Smooth muscle cell (in vitro differentiated cells): ENCODE measurements at regions not wholly inside any gene's neighbourhood (a gene's known extent, or its start where the extent isn't known, plus 50 kb on each side); places are given as distances from the start of the nearest gene placed in this dataset.

Source experiments
- DNase-seq: peaks from one replicate; lab custom pipeline; 2025; ENCODE audit not compliant: unreplicated experiment; lab: John Stamatoyannopoulos, UW
- H2AFZ ChIP-seq: fragments of 200-600 bp; sonication (generic); 2 replicates; pipeline ENCODE4 v1.6.0; 2016; ENCODE audit warnings: antibody characterized with exemption, low read depth, mild to moderate bottlenecking
- H3F3A ChIP-seq: fragments of 200-600 bp; sonication (generic); 2 replicates; pipeline ENCODE4 v1.6.0; 2017; ENCODE audit warnings: antibody characterized with exemption, low read depth
- H3K27ac ChIP-seq: fragments of 200-600 bp; sonication (generic); 2 replicates; pipeline ENCODE4 v1.5.1; 2016; ENCODE audit warnings: low read depth, mild to moderate bottlenecking
- H3K27me3 ChIP-seq: fragments of 200-600 bp; sonication (generic); 2 replicates; pipeline ENCODE4 v1.6.1; 2016; ENCODE audit warnings: low read depth, mild to moderate bottlenecking
- H3K36me3 ChIP-seq: fragments of 200-600 bp; sonication (generic); 2 replicates; pipeline ENCODE4 v1.5.1; 2016; ENCODE audit warnings: low read depth
- H3K4me1 ChIP-seq: fragments of 200-600 bp; sonication (generic); 2 replicates; pipeline ENCODE4 v1.5.1; 2016; ENCODE audit warnings: low read depth
- H3K4me2 ChIP-seq: fragments of 200-600 bp; sonication (generic); 2 replicates; pipeline ENCODE4 v1.6.0; 2016; ENCODE audit warnings: mild to moderate bottlenecking
- H3K4me3 ChIP-seq: fragments of 200-600 bp; sonication (generic); 2 replicates; pipeline ENCODE4 v1.5.1; 2016; ENCODE audit warnings: mild to moderate bottlenecking
- H3K79me2 ChIP-seq: fragments of 200-600 bp; sonication (generic); 2 replicates; pipeline ENCODE4 v1.6.0; 2016; ENCODE audit warnings: low read depth, mild to moderate bottlenecking
- H3K9ac ChIP-seq: fragments of 200-600 bp; sonication (generic); 2 replicates; pipeline ENCODE4 v1.6.0; 2016; ENCODE audit warnings: low read depth
- H3K9me3 ChIP-seq: fragments of 200-600 bp; sonication (generic); replicated peaks from 2 replicates; pipeline ENCODE4 v1.5.1; 2016; ENCODE audit warnings: low read depth
- H4K20me1 ChIP-seq: fragments of 200-600 bp; sonication (generic); 2 replicates; pipeline ENCODE4 v1.6.0; 2016; ENCODE audit warnings: low read depth
- WGBS: methylation state at CpG from one replicate; pipeline ENCODE4 v1.1.7; 2016; ENCODE audit warnings: low lambda C conversion rate; 5-methylcytosine and 5-hydroxymethylcytosine counted together
- TF ChIP-seq, protein P1 (sequence below): fragments of 200-600 bp; sonication (generic); IDR thresholded peaks from 2 replicates; pipeline ENCODE4 v1.5.1; 2017; ENCODE audit warnings: borderline replicate concordance, mild to moderate bottlenecking, antibody characterized with exemption; ENCODE audit not compliant: insufficient read depth, poor library complexity, severe bottlenecking

DNA sequence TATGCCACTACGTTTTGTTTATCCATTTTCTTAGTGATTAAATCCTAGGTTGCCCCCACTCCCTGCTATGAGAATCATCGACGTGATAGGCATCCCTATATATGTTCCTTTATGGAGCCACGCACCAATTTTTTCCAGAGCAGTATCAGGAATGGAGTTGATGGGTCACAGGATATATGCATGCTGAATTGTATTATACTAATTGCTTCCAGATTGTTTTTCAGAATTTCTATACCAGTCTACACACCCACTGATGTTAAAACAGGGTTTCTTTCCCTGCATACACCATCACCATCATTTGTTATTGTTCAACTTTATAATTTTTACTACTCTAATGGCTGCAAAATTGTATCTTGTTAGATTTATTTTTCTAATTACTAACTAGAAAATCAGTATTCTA, 100.1 kb upstream of the MRPS22 start:
- Histone ChIP-seq H3K27me3 (peaks cover 78% of the 10 kb centered on the region), H3K9me3 (no peaks in the 10 kb centered on the region), H4K20me1 (no peaks in the 10 kb centered on the region), H3K79me2 (no peaks in the 10 kb centered on the region), H3K36me3 (no peaks in the 10 kb centered on the region), H3K9ac (no peak overlapping the region), H3K4me1 (no peaks in the 10 kb centered on the region), H3F3A (no peaks in the 10 kb centered on the region), H3K4me2 (no peak overlapping the region), H3K27ac (no peak overlapping the region), H3K4me3 (no peak overlapping the region), H2AFZ (no peak overlapping the region)
- WGBS, result 72% methylated on average over 4 of the region's 4 CpGs
- DNase-seq, result no peak
- TF ChIP-seq, protein P1, sequence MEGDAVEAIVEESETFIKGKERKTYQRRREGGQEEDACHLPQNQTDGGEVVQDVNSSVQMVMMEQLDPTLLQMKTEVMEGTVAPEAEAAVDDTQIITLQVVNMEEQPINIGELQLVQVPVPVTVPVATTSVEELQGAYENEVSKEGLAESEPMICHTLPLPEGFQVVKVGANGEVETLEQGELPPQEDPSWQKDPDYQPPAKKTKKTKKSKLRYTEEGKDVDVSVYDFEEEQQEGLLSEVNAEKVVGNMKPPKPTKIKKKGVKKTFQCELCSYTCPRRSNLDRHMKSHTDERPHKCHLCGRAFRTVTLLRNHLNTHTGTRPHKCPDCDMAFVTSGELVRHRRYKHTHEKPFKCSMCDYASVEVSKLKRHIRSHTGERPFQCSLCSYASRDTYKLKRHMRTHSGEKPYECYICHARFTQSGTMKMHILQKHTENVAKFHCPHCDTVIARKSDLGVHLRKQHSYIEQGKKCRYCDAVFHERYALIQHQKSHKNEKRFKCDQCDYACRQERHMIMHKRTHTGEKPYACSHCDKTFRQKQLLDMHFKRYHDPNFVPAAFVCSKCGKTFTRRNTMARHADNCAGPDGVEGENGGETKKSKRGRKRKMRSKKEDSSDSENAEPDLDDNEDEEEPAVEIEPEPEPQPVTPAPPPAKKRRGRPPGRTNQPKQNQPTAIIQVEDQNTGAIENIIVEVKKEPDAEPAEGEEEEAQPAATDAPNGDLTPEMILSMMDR, result no peak

- Histone ChIP-seq H4K20me1 (no peaks in the 10 kb centered on the region), H3K4me1 (no peaks in the 10 kb centered on the region), H3K9ac (no peak overlapping the region), H3K27me3 (peaks cover 31% of the 10 kb centered on the region), H3K36me3 (no peaks in the 10 kb centered on the region), H3K9me3 (no peaks in the 10 kb centered on the region), H3F3A (no peaks in the 10 kb centered on the region), H3K79me2 (no peaks in the 10 kb centered on the region), H3K27ac (no peak overlapping the region), H3K4me2 (no peak overlapping the region), H2AFZ (no peak overlapping the region), H3K4me3 (no peak overlapping the region)
- TF ChIP-seq, protein P1, result no peak
- no peak for DNase-seq
- 85% methylated on average over 4 of the region's 4 CpGs for WGBS
These were observed 95.1 kb upstream of the MRPS22 start for GRCh38 chr3:139248593-139249255.

DNA sequence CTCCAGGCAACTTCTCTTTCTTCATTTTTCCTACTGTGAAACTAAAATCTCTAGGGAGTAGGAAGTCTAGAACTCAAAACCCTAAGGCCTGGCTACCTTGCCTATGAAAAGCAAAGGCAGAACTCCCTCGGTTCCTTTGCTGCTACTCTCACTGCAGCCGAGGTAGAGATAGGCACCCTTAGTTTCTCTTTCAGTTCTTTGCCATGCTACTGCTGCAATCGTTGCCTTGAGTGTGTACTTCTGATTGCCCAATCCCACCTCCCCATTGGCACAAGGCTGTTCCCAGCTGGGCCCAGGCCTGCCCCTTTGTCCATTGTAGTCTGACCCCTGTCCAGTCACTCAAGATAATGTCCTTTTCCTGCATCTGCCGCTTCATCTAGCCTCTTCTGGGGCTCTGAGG, 92.3 kb upstream of the MRPS22 start:
- Histone ChIP-seq H2AFZ (no peak overlapping the region), H3K27ac (no peak overlapping the region), H3K4me2 (no peak overlapping the region), H3K4me1 (no peaks in the 10 kb centered on the region), H4K20me1 (no peaks in the 10 kb centered on the region), H3K9me3 (no peaks in the 10 kb centered on the region), H3K9ac (no peak overlapping the region), H3F3A (no peaks in the 10 kb centered on the region), H3K79me2 (no peaks in the 10 kb centered on the region), H3K4me3 (no peak overlapping the region), H3K27me3 (peaks cover 13% of the 10 kb centered on the region), H3K36me3 (no peaks in the 10 kb centered on the region)
- no peak for DNase-seq
- TF ChIP-seq, protein P1, result no peak
- 83% methylated on average over 4 of the region's 4 CpGs for WGBS

DNA sequence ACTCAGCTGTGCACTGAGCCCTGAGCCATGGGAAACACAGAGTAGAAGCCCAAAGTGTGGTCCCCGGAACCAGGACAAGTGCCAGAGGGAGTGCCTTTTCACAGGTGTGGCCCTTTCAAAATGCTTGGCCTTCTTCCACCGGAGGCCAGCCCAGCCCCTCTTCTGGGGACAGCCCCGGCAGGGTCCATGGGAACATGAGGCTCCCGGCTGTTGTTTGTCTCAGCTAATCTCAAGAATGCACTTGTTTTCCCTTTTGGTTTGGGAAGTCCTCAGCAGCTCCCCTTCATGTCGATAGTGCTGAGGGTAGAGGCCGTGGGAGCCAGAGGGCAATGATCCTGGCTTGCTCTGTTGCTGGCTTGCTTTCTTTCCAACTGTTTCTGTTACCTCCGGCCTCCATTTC, 91.1 kb upstream of the MRPS22 start:
- Histone ChIP-seq H3K27me3 (peaks cover 13% of the 10 kb centered on the region), H3K4me2 (no peak overlapping the region), H3K36me3 (no peaks in the 10 kb centered on the region), H3K4me3 (no peak overlapping the region), H3F3A (no peaks in the 10 kb centered on the region), H3K79me2 (no peaks in the 10 kb centered on the region), H3K27ac (no peak overlapping the region), H3K9ac (no peak overlapping the region), H3K4me1 (no peaks in the 10 kb centered on the region), H3K9me3 (no peaks in the 10 kb centered on the region), H2AFZ (no peak overlapping the region), H4K20me1 (no peaks in the 10 kb centered on the region)
- no peak for DNase-seq
- TF ChIP-seq, protein P1, result no peak
- WGBS, result 84% methylated on average over 7 of the region's 7 CpGs
